NT2/D1 (cell line): ENCODE measurements at regions not wholly inside any gene's neighbourhood (a gene's known extent, or its start where the extent isn't known, plus 50 kb on each side); places are given as distances from the start of the nearest gene placed in this dataset.

ENCODE experiments used
- SUZ12 ChIP-seq: IDR thresholded peaks from 2 replicates; pipeline ENCODE4 v1.6.1; 2011; ENCODE audit not compliant: insufficient read length, insufficient read depth; ENCODE audit errors: extremely low read depth
- YY1 ChIP-seq: IDR thresholded peaks from 2 replicates; pipeline ENCODE4 v1.6.1; 2011; ENCODE audit not compliant: insufficient read length, insufficient read depth
- ZNF274 ChIP-seq: IDR thresholded peaks from 2 replicates; pipeline ENCODE4 v1.6.1; 2011; ENCODE audit warnings: mild to moderate bottlenecking, low read depth, low read length

- no peak for TF ChIP-seq YY1
- no peak for TF ChIP-seq SUZ12
- TF ChIP-seq ZNF274 = no peak
Measured at GRCh38 chrX:825991-826390, 195.4 kb downstream of the SHOX start.
